ENCODE measurements at regions not wholly inside any gene's neighbourhood (a gene's known extent, or its start where the extent isn't known, plus 50 kb on each side); places are given as distances from the start of the nearest gene placed in this dataset.
"Not testable (repeated sequence)": the region's sequence is repeated elsewhere in the genome, so short reads cannot be mapped to it uniquely, and the experiment has no call there.

- no peak for DNase-seq
Observed at GRCh38 chr15:36008719-36009118, 462.8 kb upstream of the DPH6 start.

DNA sequence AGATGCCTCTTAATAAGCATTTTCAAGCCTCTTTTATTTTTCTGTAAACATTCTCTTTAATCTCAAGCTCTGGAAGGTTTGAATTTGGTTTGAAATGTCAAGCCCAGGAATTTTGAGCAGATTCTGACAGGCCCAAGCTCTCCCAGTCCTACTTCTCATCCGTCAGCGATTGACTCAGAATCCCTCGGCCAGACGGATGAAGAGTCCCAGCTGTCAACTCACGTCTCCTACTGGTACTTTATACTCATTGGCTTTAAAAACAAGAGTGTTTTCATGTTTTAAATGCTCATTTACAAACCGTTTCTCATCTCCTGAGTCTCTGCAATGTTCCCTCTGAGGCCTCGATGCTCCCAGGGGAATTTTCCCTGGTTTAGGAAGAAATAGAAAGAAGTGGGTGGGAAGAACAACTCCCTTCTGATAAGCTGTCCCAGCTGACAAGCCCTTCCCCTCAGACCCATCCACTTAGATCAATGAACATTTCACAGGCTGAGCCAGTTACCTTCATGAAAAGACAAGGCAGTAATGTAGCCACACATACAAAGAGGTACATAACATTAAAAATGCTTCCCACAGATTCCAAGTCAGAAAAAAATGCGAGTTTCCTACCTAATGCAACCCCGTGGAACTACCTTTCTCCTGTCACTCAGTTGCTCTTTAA lies 478.2 kb upstream of the DPH6 start:
- DNase-seq, result no peak

DNA sequence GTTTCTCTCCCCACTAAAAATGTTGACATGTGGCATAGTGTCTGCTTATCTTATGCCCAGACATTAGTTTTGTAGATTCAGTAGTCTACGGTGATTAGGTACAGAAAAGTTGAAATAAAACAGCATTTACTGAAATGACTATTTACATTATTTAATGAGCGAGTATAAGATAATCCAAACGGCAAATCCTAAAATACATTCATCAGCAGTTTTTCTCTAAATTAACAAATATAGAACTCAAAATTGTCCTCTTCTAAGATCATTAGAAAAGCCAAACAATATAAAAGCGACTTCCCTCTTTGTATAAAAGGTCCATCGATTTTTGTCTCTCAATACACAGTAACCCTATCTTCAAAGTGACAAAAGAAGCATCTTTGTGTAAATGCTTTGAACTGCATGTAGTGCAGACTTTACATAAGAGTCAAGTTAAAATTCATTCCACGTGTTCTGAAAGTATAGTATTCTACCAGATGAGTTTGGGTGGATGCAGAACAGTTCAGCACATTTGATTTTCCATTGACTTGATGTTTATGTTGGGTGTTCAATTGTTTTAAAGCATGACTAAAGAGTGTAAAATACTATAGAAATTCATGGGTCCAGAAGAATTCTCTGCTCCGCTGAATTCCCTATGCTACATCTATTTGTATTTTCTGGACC lies 480.8 kb upstream of the DPH6 start:
- DNase-seq, result no peak

GRCh38 chr15:36029606-36030210 lies 483.7 kb upstream of the DPH6 start:
- no peak for DNase-seq

- no peak for DNase-seq
Observed at GRCh38 chr15:36039996-36040572, 494.1 kb upstream of the DPH6 start.

DNA sequence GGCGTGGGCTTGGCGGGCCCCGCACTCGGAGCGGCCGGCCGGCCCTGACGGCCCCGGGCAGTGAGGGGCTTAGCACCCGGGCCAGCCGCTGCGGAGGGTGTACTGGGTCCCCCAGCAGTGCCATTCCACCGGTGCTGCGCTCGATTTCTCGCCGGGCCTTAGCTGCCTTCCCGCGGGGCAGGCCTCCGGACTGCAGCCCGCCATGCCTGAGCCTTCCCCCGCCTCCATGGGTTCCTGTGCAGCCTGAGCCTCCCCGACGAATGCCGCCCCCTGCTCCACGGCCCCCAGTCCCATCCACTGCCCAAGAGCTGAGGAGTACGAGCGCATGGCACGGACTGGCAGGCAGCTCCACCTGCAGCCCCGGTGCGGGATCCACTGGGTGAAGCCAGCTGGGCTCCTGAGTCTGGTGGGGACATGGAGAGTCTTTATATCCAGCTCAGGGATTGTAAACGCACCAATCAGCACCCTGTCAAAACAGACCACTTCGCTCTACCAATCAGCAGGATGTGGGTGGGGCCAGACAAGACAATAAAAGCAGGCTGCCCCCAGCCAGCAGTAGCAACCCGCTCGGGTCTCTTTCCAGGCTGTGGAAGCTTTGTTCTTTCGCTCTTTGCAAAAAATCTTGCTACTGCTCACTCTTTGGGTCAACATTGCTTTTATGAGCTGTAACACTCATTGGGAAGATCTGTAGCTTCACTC lies 501.2 kb upstream of the DPH6 start:
- not testable (repeated sequence) for DNase-seq

- peak in 1 of 2 experiments; percentile 5 for DNase-seq
Observed at GRCh38 chr15:36050899-36051298, 504.9 kb upstream of the DPH6 start.

GRCh38 chr15:36052641-36053040 lies 506.7 kb upstream of the DPH6 start:
- DNase-seq, result peak; percentile 8 to 30

- DNase-seq, result no peak
Observed at GRCh38 chr15:36053746-36054145, 507.8 kb upstream of the DPH6 start.

DNA sequence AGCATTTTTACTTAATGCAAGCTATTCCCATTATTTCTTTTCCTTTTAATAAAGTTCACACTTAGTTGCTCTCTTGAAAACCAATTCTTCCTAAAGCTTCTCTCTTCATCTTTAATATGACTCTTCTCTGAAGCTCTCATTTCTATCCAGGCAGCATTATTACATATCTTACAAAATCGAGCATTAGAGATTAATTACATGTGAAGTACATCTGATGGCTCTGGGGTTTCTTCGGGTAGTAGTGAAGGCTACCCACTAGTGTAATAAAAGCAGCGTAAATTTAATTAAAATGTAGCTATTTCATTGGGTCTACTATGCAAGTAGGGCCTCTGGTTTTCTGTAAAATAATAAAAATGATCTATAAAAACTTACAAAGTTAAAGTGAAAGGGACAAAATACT lies 513.6 kb upstream of the DPH6 start:
- no peak for DNase-seq

- DNase-seq, result no peak
Observed at GRCh38 chr15:36062357-36062756, 516.4 kb upstream of the DPH6 start.

DNA sequence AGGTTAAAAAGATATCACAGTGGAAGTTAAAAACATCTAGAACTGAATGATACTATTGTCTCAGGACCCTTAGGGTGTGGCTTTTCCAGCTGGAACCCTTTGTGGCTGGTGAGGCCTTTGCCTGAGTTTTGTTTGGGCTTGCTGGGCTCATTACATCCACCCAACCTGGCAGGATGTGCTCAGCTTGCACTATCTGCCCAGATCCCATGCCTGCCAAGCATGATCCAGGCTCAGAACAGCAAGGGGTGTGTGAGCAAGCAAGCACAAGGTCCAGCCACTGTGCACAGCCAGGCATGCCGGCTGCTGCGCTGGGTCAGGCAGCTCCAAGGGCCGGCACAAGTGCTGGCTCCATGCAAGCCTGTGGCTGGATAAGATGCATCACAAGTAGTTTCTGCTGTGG lies 512.7 kb upstream of the CDIN1 start:
- DNase-seq, result peak in 1 of 2 experiments; percentile 2

DNA sequence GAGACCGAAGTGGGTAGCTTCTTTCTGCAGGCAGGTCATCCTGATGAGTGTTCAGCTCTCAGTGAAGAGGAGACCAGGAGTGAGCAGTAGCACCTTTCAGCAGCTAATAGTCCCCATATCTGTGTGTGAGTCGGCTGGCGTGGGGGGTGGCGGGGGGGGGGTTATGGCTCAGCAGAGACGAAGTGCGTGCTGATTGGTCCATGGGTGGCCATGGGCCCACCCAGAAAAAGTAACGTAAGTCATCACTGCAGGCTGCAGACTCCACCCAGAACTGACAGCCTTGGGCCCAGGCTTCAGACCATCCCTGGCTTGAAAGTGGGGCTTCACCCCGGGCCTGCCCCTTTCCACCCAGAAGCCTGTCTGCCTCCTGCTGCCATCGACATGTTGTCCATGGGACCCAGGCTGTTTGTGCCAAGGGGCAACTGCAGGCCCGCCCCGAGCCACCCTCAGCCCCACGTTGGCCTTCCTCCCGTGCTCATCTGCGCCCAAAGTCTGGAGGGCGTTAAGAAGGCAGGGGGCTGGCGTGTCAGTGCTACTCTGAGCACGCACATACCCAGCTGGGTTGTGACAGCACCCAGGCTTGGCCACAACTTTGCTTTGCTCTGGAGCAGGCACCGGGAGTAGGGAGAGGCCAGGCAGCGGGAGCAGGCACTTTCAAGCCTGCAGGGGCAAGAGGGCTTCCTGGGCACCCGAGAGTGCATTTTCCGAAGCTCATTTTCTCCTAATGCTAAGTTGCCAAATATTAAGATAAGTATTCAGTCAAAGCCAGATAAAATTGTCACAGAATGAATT lies 511.7 kb upstream of the CDIN1 start:
- DNase-seq, result no peak

- DNase-seq, result no peak
Observed at GRCh38 chr15:36075333-36075732, 504.1 kb upstream of the CDIN1 start.

DNA sequence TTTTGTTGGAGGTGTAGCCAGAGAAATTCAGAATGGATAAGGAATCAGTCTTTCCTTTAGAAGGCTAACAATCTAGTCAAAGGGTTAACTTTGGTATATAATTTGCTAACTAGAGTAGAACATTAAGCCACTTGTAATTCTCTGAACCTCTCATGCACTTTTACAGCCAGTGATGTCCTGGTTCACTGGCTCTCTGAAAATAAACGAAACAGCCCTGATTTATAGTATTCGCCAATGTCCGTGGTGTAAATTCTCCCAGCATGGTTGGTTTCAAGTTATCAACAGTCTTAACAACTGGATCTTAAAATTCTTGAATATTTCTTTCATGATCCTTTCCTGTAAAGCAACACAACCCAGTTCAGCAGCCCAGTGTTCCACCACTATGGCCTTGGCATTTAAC lies 500.4 kb upstream of the CDIN1 start:
- DNase-seq, result no peak

DNA sequence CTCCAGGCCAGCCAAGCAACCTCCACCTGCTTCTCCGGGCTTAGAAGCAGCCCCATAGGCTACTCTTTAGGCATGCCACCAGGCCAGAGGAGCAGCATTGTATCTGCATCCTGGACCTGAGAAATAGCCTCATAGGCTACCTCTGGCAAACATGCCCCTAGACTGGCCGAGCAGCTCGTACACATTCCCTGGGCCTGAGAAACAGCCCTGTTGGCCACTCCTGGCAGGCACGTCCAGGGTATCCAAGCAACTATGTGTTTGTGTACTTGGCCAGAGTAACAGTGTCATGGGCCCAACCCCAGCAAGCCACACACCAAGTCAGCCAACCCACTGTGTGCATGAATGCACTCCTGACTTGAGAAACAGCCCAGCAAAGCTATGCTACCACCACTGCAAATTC lies 498.7 kb upstream of the CDIN1 start:
- DNase-seq, result no peak

GRCh38 chr15:36090286-36090946 lies 489.0 kb upstream of the CDIN1 start:
- no peak for DNase-seq

- no peak for DNase-seq
Observed at GRCh38 chr15:36106640-36107335, 472.6 kb upstream of the CDIN1 start.

DNA sequence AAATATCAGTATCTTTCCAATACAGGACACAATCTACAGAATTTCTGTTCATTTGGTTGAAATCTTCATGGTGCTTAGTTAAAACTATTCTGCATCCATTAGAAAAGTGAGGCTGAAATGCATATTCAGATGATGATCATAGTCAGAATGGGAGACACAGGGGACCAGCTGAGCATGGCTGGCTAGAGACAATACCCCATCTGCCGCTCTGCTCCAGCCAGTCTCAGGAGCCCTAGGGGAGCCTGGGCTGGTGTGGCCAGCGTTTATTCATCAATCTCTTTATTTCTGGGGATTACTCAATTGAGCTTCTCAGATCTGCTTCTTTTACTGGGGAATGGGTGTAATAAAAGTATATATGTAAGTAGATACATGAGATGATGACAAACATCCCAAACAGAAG lies 470.9 kb upstream of the CDIN1 start:
- DNase-seq, result no peak

GRCh38 chr15:36109943-36110658 lies 469.3 kb upstream of the CDIN1 start:
- DNase-seq, result no peak

DNA sequence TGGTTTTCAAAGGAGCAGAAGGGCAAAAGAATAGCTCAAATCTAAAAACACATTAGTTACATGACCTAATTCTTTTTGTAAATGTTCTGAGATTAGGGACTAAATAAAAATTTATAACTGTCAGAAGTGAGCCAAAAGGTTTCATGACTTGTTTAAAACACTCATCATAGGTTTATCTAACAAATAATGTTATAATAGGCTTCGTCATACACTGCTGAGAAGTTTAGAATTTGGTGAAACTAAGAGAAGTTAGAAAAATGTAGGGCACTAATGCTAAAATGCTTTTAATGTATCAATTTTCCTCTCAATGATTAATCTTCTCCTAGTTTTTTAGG lies 468.8 kb upstream of the CDIN1 start:
- DNase-seq, result no peak
